ENCODE measurements at regions not wholly inside any gene's neighbourhood (a gene's known extent, or its start where the extent isn't known, plus 50 kb on each side); places are given as distances from the start of the nearest gene placed in this dataset.

DNA sequence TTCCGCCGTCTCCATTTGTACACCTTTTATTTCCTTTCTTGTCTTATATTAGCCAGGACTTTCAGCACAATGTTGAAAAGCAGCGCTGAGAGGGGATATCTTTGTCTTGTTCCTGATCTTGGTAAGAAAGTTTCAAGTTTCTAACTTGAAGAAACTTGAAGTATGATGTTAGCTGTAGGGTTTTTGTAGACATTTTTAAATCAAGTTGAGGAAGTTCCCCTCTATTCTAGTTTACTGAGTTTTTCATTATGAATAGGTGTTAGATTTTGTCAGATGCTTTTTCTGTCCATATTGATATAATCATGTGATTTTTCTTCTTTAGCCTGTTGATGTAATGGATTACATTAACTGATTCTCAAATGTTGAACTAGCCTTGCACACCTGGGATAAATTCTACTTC is 425.7 kb downstream of the PIK3R1 start:
- H3K4me1 ChIP-seq, result no peaks in the 10 kb centered on the region
- H3K36me3 ChIP-seq, result no peaks in the 10 kb centered on the region
- no peaks in the 10 kb centered on the region for H4K20me1 ChIP-seq
- no peak overlapping the region for H3K4me3 ChIP-seq
- H3K9ac ChIP-seq, result no peak overlapping the region
- no peaks in the 10 kb centered on the region for H3K27me3 ChIP-seq
- H3K4me2 ChIP-seq, result no peak overlapping the region
- no peak overlapping the region for H3K27ac ChIP-seq
- no peaks in the 10 kb centered on the region for H3K9me3 ChIP-seq
- no peak for TF ChIP-seq Cebpa-rat (IDR thresholded peaks at IDR 0.05)

DNA sequence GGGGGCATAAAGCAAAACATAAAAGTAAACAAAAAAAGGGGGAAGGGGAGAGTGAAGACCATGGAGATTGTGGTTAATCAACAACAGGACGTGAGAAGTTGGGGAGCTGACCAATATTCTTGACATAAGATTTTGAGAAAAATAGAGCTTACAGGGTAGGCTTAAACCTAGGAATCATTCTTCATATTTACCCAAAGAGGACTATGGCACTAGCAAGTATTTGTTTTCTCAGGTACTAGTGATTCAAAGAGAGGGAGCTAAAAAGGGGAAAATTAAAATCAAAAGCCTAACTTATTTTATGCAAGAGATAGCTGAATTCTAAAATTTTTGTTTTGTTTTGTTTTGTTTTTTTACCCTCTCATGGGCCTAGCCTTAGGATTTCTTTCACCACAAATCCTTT is 427.5 kb downstream of the PIK3R1 start:
- Histone ChIP-seq H3K4me2 (no peak overlapping the region), H3K27ac (no peak overlapping the region), H3K36me3 (no peaks in the 10 kb centered on the region), H3K4me1 (no peaks in the 10 kb centered on the region), H3K4me3 (no peak overlapping the region), H4K20me1 (no peaks in the 10 kb centered on the region), H3K9ac (no peak overlapping the region), H3K9me3 (no peaks in the 10 kb centered on the region), H3K27me3 (no peaks in the 10 kb centered on the region)
- no peak for TF ChIP-seq Cebpa-rat (IDR thresholded peaks at IDR 0.05)

DNA sequence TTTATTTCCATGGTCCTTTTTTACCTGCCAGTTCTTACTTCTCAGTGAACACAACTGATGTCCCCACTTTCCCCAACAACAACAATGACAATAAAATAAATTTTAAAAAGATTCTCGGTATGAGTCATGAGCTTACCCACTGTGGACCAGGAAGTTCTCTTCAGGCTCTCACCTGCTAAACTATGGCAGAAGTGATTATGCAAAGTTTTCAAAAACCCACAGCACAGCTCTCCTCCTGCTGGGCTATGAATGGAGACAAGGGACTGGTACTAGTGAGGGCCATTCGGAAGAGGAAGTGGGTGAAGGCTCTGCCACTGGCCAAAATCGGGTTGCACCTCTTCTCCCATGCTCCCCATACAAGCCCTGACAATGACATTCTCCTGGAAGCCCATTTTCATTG is 429.4 kb downstream of the PIK3R1 start:
- Histone ChIP-seq H3K27ac (no peak overlapping the region), H3K4me2 (no peak overlapping the region)
- TF ChIP-seq Cebpa-rat (IDR thresholded peaks at IDR 0.05), result no peak

DNA sequence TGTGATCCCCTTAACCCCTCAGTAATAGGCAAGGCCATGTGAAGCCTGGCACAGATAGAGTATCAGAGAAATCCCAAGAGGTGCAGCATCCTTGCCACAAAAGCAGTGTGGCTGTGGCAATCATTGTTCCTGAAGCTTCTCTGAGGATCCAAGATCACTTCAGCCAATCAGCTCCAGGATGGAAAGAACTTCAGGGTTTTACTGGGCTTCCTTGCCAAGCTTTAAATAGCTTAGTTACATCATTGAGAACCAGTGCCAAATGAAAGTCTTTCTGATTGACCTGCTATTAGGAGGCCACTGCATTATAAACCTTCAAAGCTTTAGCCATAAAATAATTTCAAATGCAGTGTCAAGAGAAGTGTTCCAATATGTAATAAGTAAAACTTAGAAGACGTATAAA is 430.6 kb downstream of the PIK3R1 start:
- Histone ChIP-seq H3K27me3 (no peaks in the 10 kb centered on the region), H3K4me3 (no peak overlapping the region), H3K9me3 (no peaks in the 10 kb centered on the region), H3K9ac (no peak overlapping the region), H3K4me1 (no peaks in the 10 kb centered on the region), H4K20me1 (no peaks in the 10 kb centered on the region), H3K36me3 (no peaks in the 10 kb centered on the region), H3K27ac (no peak overlapping the region), H3K4me2 (no peak overlapping the region)
- no peak for TF ChIP-seq Cebpa-rat (IDR thresholded peaks at IDR 0.05)

More for the DNA sequence above, 429.4 kb downstream of the PIK3R1 start:
- H3K36me3 ChIP-seq, result no peaks in the 10 kb centered on the region
- no peaks in the 10 kb centered on the region for H3K27me3 ChIP-seq
- H3K4me1 ChIP-seq, result no peaks in the 10 kb centered on the region
- H3K9ac ChIP-seq, result no peak overlapping the region
- no peak overlapping the region for H3K4me3 ChIP-seq
- H4K20me1 ChIP-seq, result no peaks in the 10 kb centered on the region
- H3K9me3 ChIP-seq, result no peaks in the 10 kb centered on the region

DNA sequence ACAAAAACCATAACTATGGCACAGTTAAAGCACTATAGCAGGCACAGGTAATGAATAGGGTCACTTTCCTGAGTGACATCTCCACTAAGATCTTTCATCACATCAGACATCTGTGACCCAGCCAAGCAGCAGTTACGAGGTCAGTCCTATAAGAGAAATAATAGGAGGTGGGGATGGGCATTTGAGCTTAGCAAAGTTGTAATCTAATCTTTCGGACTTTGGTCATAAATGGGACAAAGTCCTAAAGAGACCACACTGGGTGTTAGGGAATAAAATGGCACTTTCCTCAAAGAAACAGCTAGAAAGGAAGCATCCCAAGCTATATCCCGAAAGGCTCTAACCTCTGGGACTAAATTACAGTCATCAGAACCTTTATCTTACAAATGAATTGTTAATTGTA is 432.2 kb downstream of the PIK3R1 start:
- H3K4me3 ChIP-seq, result no peak overlapping the region
- no peak overlapping the region for H3K9ac ChIP-seq
- H3K4me2 ChIP-seq, result no peak overlapping the region
- no peaks in the 10 kb centered on the region for H4K20me1 ChIP-seq
- no peaks in the 10 kb centered on the region for H3K4me1 ChIP-seq
- no peak overlapping the region for H3K27ac ChIP-seq
- no peaks in the 10 kb centered on the region for H3K27me3 ChIP-seq
- TF ChIP-seq Cebpa-rat (IDR thresholded peaks at IDR 0.05), result no peak
- no peaks in the 10 kb centered on the region for H3K9me3 ChIP-seq
- H3K36me3 ChIP-seq, result no peaks in the 10 kb centered on the region

DNA sequence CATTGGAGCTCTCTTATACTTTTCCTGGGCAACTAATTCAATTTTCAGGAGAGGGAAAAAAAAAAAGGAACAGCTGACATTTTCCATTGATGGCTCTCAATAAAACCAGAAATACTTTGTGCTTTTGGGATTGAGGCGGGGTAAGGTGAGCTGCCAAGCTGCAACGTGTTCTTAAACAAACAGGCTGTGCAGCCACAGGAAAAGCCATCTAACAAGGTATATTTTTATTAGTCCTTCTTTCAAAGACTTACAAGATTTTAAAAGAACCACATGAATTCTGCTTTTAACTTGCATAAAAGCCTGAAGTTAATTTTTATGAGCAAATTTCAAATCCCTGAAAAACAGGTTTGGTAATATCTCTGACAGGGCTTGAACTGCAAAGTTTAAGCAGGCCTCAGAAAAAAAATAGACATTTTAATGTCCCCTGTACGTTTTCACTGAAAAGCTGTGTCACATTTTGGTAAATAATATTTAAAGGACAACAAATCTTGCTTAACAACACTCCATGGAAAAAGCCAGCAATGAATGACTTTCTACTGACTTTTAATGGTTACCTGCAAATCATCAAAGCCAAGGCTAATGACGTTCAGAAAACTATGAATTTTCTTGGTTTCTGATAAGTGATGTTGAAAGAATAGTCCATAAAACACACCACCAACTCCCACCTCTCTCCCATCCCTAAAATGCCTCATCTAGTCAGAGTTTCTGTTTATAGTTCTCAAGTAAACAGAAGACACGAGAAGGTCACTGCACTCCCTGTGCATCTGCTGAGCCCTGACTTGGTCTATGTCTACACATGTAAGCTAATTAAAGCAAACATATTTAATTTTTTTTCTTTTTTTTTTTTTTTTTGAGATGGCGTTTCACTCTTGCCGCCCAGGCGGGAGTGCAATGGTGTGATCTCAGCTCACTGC is 433.6 kb downstream of the PIK3R1 start:
- Histone ChIP-seq H3K27ac (no peak overlapping the region), H3K4me3 (no peak overlapping the region), H3K9ac (no peak overlapping the region), H3K4me1 (no peaks in the 10 kb centered on the region), H3K9me3 (no peaks in the 10 kb centered on the region), H3K27me3 (no peaks in the 10 kb centered on the region), H3K36me3 (no peaks in the 10 kb centered on the region), H4K20me1 (no peaks in the 10 kb centered on the region), H3K4me2 (no peak overlapping the region)
- TF ChIP-seq Cebpa-rat (IDR thresholded peaks at IDR 0.05), result no peak

DNA sequence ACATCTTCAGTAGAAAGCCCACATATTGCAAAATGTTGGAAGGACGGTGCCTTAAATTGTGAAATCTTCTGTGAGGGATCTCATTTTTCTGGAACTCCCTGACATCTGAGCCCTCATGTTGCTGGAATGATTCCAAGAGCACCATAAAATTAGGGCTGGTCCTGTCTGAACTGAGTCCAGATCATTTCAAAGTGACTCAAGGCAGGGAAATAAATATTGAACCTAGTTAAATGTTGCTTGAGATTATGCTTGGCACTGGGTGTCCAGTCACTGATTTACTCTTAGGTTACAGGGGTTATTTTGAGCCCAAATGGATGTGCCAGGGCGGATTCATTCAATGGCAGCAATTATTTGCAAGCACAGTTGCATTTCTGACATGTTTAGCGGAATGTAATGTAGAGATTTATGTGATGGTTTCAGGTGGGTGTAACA is 437.0 kb downstream of the PIK3R1 start:
- Histone ChIP-seq H3K4me3 (no peak overlapping the region), H3K9me3 (no peaks in the 10 kb centered on the region), H3K9ac (no peak overlapping the region), H3K4me2 (no peak overlapping the region), H4K20me1 (no peaks in the 10 kb centered on the region), H3K36me3 (no peaks in the 10 kb centered on the region), H3K27me3 (no peaks in the 10 kb centered on the region), H3K4me1 (no peaks in the 10 kb centered on the region), H3K27ac (no peak overlapping the region)
- TF ChIP-seq Cebpa-rat (IDR thresholded peaks at IDR 0.05), result no peak

DNA sequence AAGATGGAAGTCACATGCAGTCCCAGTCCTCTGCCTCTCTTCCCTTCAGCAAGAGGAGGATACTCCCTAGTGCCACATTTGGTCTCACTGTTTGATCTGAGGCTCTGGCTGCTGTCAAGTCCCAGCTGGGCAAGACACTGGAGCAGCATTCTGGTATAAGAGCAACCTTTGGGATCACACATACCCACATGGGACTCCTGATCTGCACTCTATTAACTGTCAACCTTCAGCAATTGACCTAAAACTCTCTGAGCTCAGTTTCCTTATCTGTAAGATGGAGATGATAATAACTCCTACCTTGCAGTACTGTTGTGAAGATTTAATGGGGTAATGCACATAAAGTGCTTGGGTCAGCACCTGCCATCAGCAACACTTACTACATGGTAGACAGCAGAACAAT is 437.9 kb downstream of the PIK3R1 start:
- Histone ChIP-seq H3K27ac (no peak overlapping the region), H3K27me3 (no peaks in the 10 kb centered on the region), H3K36me3 (no peaks in the 10 kb centered on the region), H3K4me2 (no peak overlapping the region), H4K20me1 (no peaks in the 10 kb centered on the region), H3K4me1 (no peaks in the 10 kb centered on the region), H3K9ac (no peak overlapping the region), H3K9me3 (no peaks in the 10 kb centered on the region), H3K4me3 (no peak overlapping the region)
- TF ChIP-seq Cebpa-rat (IDR thresholded peaks at IDR 0.05), result no peak

DNA sequence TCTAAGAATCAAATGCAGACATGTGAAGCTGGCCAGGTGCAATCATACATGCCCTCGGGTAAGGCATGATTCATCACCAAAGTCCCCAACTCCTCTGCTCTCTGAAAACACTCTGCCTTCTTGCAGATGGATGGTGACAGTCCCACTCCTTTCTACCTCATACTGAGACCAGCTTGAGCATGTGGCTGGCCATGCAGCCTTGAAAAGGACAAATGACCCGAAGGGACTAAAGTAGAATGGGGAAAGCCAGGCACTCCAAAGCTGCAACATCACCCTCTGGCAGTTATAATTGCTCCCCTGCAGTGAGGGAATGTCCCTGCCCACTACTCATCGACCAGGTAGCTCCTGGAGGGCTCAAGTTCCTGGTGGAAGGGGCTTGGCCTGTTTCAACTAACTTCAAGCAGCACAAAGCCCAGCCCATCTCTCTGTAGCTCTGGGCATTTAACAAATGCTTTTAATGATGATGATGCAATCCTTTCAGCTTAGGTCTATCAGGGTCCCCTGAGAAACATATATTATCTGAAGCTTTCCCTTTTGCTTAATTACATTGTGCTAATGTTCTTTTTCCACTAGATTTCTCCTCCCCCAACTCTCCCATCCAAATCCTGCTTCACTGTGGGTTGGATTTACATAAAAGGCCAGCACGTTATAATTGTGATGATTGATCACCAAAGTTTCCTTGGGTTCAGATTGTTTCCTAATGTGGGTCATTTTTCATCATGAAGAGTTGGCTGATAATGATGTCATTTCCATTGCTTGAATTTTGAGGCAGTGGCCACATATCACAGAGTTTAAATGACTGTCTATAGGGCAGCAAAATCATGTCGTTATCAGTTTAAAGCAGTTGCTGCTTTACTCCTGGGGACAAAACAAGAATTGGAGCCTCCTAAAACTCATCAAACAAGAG is 436.5 kb upstream of the SLC30A5 start:
- H3K9me3 ChIP-seq, result no peaks in the 10 kb centered on the region
- H3K4me3 ChIP-seq, result no peak overlapping the region
- H3K4me1 ChIP-seq, result no peaks in the 10 kb centered on the region
- no peak overlapping the region for H3K27ac ChIP-seq
- H3K9ac ChIP-seq, result no peak overlapping the region
- H4K20me1 ChIP-seq, result no peaks in the 10 kb centered on the region
- H3K27me3 ChIP-seq, result no peaks in the 10 kb centered on the region
- H3K36me3 ChIP-seq, result no peaks in the 10 kb centered on the region
- TF ChIP-seq Cebpa-rat (IDR thresholded peaks at IDR 0.05), result no peak
- H3K4me2 ChIP-seq, result no peak overlapping the region
